ENCODE measurements at regions not wholly inside any gene's neighbourhood (a gene's known extent, or its start where the extent isn't known, plus 50 kb on each side); places are given as distances from the start of the nearest gene placed in this dataset.

DNA sequence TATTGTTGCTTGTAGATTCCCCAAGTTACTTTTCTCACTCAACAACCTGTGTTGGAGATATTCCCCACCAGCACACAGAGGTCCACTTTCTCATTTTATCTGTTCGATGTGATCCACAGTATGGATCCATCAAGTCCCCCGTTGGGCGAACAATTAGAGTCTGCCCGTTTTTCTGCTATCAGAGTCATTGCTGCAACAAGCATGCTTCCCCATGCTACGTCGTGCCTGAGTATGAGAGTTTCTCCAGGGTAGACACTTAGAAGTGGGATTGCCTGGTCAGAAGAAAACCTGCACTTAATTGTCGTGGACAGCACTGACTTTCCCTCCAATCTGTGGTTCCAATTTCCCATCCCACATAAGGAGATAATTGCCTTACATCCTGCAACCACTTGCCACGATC, 62.7 kb upstream of the SHOX start:
- no peak overlapping the region for H3K27ac ChIP-seq (ENCODE audit: low read depth in 1 of 2, low read length in 1 of 2)
- 79 to 89% methylated on average over 8 of the region's 8 CpGs for WGBS, 2 donors
- no peaks in the 10 kb centered on the region for H3K27me3 ChIP-seq (ENCODE audit: control insufficient read depth in 3 of 3, insufficient read depth in 3 of 3, low read length in 2 of 3)
- no peaks in the 10 kb centered on the region for H3K36me3 ChIP-seq (ENCODE audit: control insufficient read depth in 4 of 4, insufficient read depth in 4 of 4, low read length in 4 of 4)
- ATAC-seq (ENCODE audit: insufficient read depth, low FRiP score) (no peak), DNase-seq (no peak)
- no peak overlapping the region for H3K4me3 ChIP-seq
- peaks cover 0 to 14% (median 4%) of the 10 kb centered on the region in 4 donors for H3K9me3 ChIP-seq (ENCODE audit: control insufficient read depth in 4 of 4, insufficient read depth in 3 of 4, low read length in 3 of 4)
- H3K9ac ChIP-seq (ENCODE audit: insufficient read depth in 1 of 2, low read length in 2 of 2), result no peak overlapping the region
- TF ChIP-seq CTCF (IDR thresholded peaks at IDR 0.05; ENCODE audit: control extremely low read depth, extremely low read depth), result no peak
- no peaks in the 10 kb centered on the region for H3K4me1 ChIP-seq (ENCODE audit: control insufficient read depth in 5 of 5, insufficient read depth in 5 of 5, low read length in 5 of 5)

DNA sequence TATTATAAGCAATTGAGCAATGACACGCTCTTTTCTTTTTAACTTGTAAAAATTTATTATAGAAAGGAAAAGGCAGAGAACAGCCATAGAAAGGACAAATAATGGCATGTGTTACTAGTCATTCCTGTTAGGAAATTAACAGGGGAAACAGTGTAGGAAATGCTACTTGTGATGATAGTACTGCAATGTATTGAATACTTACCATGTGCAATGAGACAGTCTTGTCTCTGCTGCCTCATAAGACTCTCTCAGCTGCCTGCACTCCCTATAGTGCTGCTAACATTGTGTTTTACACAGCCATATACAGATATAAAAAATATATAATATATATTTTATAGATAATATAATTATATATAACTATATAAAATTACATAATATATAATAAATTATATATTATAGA, 62.3 kb upstream of the SHOX start:
- DNase-seq, result no peak
- H3K9me3 ChIP-seq (ENCODE audit: control insufficient read depth in 4 of 4, insufficient read depth in 3 of 4, low read length in 3 of 4), result peaks cover 0 to 14% (median 4%) of the 10 kb centered on the region in 4 donors
- no peak overlapping the region for H3K9ac ChIP-seq (ENCODE audit: insufficient read depth in 1 of 2, low read length in 2 of 2)
- H3K27me3 ChIP-seq (ENCODE audit: control insufficient read depth in 3 of 3, insufficient read depth in 3 of 3, low read length in 2 of 3), result no peaks in the 10 kb centered on the region
- WGBS, 2 donors, result 95 to 97% methylated on average over 1 of the region's 1 CpG
- no peaks in the 10 kb centered on the region for H3K4me1 ChIP-seq (ENCODE audit: control insufficient read depth in 5 of 5, insufficient read depth in 5 of 5, low read length in 5 of 5)
- no peak for TF ChIP-seq CTCF (IDR thresholded peaks at IDR 0.05; ENCODE audit: control extremely low read depth, extremely low read depth)
- ATAC-seq (ENCODE audit: insufficient read depth, low FRiP score), result no peak
- H3K4me3 ChIP-seq, result no peak overlapping the region
- no peaks in the 10 kb centered on the region for H3K36me3 ChIP-seq (ENCODE audit: control insufficient read depth in 4 of 4, insufficient read depth in 4 of 4, low read length in 4 of 4)
- no peak overlapping the region for H3K27ac ChIP-seq (ENCODE audit: low read depth in 1 of 2, low read length in 1 of 2)

- TF ChIP-seq CTCF (IDR thresholded peaks at IDR 0.05; ENCODE audit: control extremely low read depth, extremely low read depth), result no peak
- Histone ChIP-seq H3K27ac (ENCODE audit: low read depth in 1 of 2, low read length in 1 of 2) (no peak overlapping the region), H3K4me3 (no peak overlapping the region), H3K9me3 (ENCODE audit: control insufficient read depth in 4 of 4, insufficient read depth in 3 of 4, low read length in 3 of 4) (peaks cover 0 to 16% (median 5%) of the 10 kb centered on the region in 4 donors), H3K36me3 (ENCODE audit: control insufficient read depth in 4 of 4, insufficient read depth in 4 of 4, low read length in 4 of 4) (no peaks in the 10 kb centered on the region), H3K27me3 (ENCODE audit: control insufficient read depth in 3 of 3, insufficient read depth in 3 of 3, low read length in 2 of 3) (peaks cover 0 to 4% (median 0%) of the 10 kb centered on the region in 3 donors), H3K4me1 (ENCODE audit: control insufficient read depth in 5 of 5, insufficient read depth in 5 of 5, low read length in 5 of 5) (peaks cover 0 to 1% (median 0%) of the 10 kb centered on the region in 5 donors), H3K9ac (ENCODE audit: insufficient read depth in 1 of 2, low read length in 2 of 2) (no peak overlapping the region)
- WGBS, 2 donors, result 78 to 84% methylated on average over 12 of the region's 12 CpGs
- no peak for DNase-seq
- no peak for ATAC-seq (ENCODE audit: insufficient read depth, low FRiP score)
Observed at GRCh38 chrX:572538-573124, 58.0 kb upstream of the SHOX start.

- H3K9ac ChIP-seq (ENCODE audit: insufficient read depth in 1 of 2, low read length in 2 of 2), result no peak overlapping the region
- H3K27ac ChIP-seq (ENCODE audit: low read depth in 1 of 2, low read length in 1 of 2), result no peak overlapping the region
- WGBS, 2 donors, result 63 to 77% methylated on average over 14 of the region's 14 CpGs
- ATAC-seq (ENCODE audit: insufficient read depth, low FRiP score), result no peak
- no peak overlapping the region for H3K4me3 ChIP-seq
- peaks cover 0 to 4% (median 0%) of the 10 kb centered on the region in 3 donors for H3K27me3 ChIP-seq (ENCODE audit: control insufficient read depth in 3 of 3, insufficient read depth in 3 of 3, low read length in 2 of 3)
- TF ChIP-seq CTCF (IDR thresholded peaks at IDR 0.05; ENCODE audit: control extremely low read depth, extremely low read depth), result no peak
- H3K4me1 ChIP-seq (ENCODE audit: control insufficient read depth in 5 of 5, insufficient read depth in 5 of 5, low read length in 5 of 5), result peaks cover 0 to 1% (median 0%) of the 10 kb centered on the region in 5 donors
- DNase-seq, result no peak
- H3K36me3 ChIP-seq (ENCODE audit: control insufficient read depth in 4 of 4, insufficient read depth in 4 of 4, low read length in 4 of 4), result no peaks in the 10 kb centered on the region
- peaks cover 0 to 16% (median 5%) of the 10 kb centered on the region in 4 donors for H3K9me3 ChIP-seq (ENCODE audit: control insufficient read depth in 4 of 4, insufficient read depth in 3 of 4, low read length in 3 of 4)
Observed at GRCh38 chrX:574251-574650, 56.3 kb upstream of the SHOX start.

All from lung (tissue), 11 donors.